ENCODE measurements at regions not wholly inside any gene's neighbourhood (a gene's known extent, or its start where the extent isn't known, plus 50 kb on each side); places are given as distances from the start of the nearest gene placed in this dataset.

DNA sequence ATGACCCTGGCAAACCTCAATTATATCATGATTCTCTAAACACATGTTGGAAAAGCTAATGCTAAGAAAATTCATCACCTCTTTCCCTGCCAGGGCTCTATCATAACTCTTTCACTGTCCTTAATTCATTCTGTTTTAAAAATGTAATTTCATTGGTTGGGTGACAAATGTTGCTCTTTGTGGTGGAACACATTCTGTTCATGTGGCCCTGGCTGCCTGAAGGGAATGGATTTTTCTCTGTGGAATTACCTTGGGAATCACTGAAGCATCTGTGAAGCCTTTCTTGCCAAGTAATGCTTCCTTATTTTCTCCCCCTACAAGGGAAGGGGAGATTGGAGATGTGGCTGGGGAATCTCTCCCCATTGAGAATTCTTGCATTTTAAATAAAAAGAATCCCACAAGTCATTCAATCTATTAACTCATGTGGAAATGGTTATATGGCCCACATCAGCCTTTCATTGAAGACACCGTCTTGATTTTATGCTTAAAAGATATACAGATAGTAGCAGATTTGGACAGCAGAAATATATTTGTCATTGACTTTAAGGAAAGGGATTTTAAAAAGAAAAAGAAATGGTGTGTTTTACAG, 201.8 kb upstream of the NMUR2 start:
- Histone ChIP-seq H3K36me3 (no peaks in the 10 kb centered on the region), H3K4me2 (no peak overlapping the region), H3K4me1 (peaks cover 9% of the 10 kb centered on the region), H3K9me3 (no peaks in the 10 kb centered on the region), H4K20me1 (no peaks in the 10 kb centered on the region), H3K9ac (no peak overlapping the region), H3K27me3 (no peaks in the 10 kb centered on the region), H3K27ac (no peak overlapping the region), H3K4me3 (no peak overlapping the region)
- no peak for TF ChIP-seq Cebpa-rat (IDR thresholded peaks at IDR 0.05)

DNA sequence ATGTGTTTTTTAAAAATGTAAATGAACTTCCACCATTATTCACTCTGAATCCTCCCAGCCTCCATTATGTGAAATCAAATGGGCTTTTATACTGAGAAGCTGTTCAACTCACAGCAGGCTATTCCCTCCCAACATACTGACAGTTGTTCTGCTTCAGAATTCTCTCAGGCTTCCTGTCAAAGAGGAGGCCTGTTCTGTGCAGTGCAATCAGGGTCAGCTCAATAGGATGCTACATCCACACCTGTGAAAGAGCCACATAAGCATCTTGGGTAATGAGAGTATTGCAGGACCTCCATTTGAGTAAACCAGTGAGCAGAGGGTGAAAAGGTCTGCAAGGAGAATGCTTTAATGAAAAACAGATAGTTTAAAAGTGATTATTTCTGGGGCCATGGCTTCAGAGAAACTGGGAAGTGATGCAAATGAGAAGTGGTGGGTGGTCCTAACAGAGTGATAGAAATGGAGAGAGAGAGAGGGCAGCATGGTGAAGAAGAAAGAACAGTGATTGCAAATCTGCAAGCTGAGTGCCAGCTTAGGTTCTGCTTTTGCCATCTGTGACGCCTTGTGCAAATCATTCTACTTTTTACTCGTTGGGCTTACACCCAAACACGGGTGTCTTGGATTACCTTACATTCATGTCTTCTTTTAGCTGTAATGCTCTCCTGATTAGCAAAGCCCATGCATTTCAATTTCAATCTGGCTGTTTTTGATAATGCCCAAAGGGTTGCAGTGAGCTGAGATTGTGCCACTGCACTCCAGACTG, 202.5 kb upstream of the NMUR2 start:
- Histone ChIP-seq H3K4me2 (no peak overlapping the region), H3K36me3 (no peaks in the 10 kb centered on the region), H3K27ac (no peak overlapping the region), H3K9me3 (no peaks in the 10 kb centered on the region), H3K27me3 (no peaks in the 10 kb centered on the region), H4K20me1 (no peaks in the 10 kb centered on the region), H3K4me3 (no peak overlapping the region), H3K4me1 (peaks cover 2% of the 10 kb centered on the region), H3K9ac (no peak overlapping the region)
- no peak for TF ChIP-seq Cebpa-rat (IDR thresholded peaks at IDR 0.05)

- no peak overlapping the region for H3K4me3 ChIP-seq
- H3K36me3 ChIP-seq, result no peaks in the 10 kb centered on the region
- H4K20me1 ChIP-seq, result no peaks in the 10 kb centered on the region
- H3K4me1 ChIP-seq, result no peaks in the 10 kb centered on the region
- H3K9ac ChIP-seq, result no peak overlapping the region
- H3K4me2 ChIP-seq, result no peak overlapping the region
- H3K27me3 ChIP-seq, result no peaks in the 10 kb centered on the region
- no peak for TF ChIP-seq Cebpa-rat (IDR thresholded peaks at IDR 0.05)
- no peaks in the 10 kb centered on the region for H3K9me3 ChIP-seq
- H3K27ac ChIP-seq, result no peak overlapping the region
Observed at GRCh38 chr5:152608458-152608857, 203.4 kb upstream of the NMUR2 start.

DNA sequence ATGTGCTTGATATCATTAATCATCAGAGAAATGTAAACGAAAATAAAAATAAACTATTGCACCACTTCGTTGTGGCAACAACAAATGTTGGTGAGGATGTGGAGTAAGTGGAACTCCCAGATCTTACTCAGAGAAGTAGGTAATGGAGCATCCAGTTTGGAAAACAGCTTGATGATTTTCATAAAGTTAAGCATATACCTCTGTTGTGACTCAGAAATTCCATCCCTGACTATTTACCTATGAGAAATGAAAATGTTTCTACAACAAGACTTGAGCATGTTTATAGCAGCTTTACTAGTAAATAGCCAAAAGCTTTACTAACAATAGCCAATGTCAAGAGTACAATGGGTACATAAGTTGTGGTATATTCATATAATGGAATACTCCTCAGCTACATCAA, 214.7 kb upstream of the NMUR2 start:
- no peak overlapping the region for H3K9ac ChIP-seq
- H3K4me3 ChIP-seq, result no peak overlapping the region
- H3K4me2 ChIP-seq, result no peak overlapping the region
- H3K27ac ChIP-seq, result no peak overlapping the region
- no peaks in the 10 kb centered on the region for H3K27me3 ChIP-seq
- H3K4me1 ChIP-seq, result peaks cover 7% of the 10 kb centered on the region
- no peaks in the 10 kb centered on the region for H3K9me3 ChIP-seq
- TF ChIP-seq Cebpa-rat (IDR thresholded peaks at IDR 0.05), result no peak
- no peaks in the 10 kb centered on the region for H3K36me3 ChIP-seq
- H4K20me1 ChIP-seq, result no peaks in the 10 kb centered on the region

- H4K20me1 ChIP-seq, result no peaks in the 10 kb centered on the region
- H3K36me3 ChIP-seq, result no peaks in the 10 kb centered on the region
- H3K9ac ChIP-seq, result no peak overlapping the region
- peak overlapping the region; percentile 17; the same call in 1 of the 2 replicates for H3K4me2 ChIP-seq
- H3K27ac ChIP-seq, result no peak overlapping the region
- TF ChIP-seq Cebpa-rat (IDR thresholded peaks at IDR 0.05), result no peak
- H3K4me3 ChIP-seq, result no peak overlapping the region
- no peaks in the 10 kb centered on the region for H3K9me3 ChIP-seq
- H3K4me1 ChIP-seq, result peaks cover 7% of the 10 kb centered on the region
- H3K27me3 ChIP-seq, result no peaks in the 10 kb centered on the region
Observed at GRCh38 chr5:152622628-152623027, 217.5 kb upstream of the NMUR2 start.

DNA sequence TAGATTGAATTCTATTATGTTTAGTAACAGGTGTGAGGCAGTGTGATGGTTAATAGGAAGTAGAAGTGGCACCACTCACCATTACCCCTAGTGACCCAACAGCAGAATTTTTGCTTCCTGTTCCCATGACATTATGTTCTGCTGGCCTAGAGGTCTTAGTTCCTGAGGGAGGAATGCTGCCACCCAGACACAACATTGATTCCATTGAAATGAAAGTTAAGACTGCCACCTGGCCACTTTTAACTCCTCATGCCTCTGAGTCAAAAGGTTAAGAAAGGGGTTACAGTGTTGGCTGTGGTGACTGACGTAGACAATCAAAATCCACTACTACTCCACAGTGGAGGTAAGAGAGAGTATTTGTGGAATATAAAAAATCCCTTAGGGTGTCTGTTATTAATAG, 218.9 kb upstream of the NMUR2 start:
- H3K27ac ChIP-seq, result no peak overlapping the region
- no peaks in the 10 kb centered on the region for H3K9me3 ChIP-seq
- H3K4me3 ChIP-seq, result no peak overlapping the region
- H3K4me2 ChIP-seq, result no peak overlapping the region
- TF ChIP-seq Cebpa-rat (IDR thresholded peaks at IDR 0.05), result no peak
- H3K4me1 ChIP-seq, result peaks cover 7% of the 10 kb centered on the region
- no peaks in the 10 kb centered on the region for H3K36me3 ChIP-seq
- H4K20me1 ChIP-seq, result no peaks in the 10 kb centered on the region
- no peak overlapping the region for H3K9ac ChIP-seq
- no peaks in the 10 kb centered on the region for H3K27me3 ChIP-seq

GRCh38 chr5:152625696-152626095, 220.6 kb upstream of the NMUR2 start:
- Histone ChIP-seq H3K9ac (no peak overlapping the region), H3K4me2 (no peak overlapping the region), H3K4me1 (peaks cover 7% of the 10 kb centered on the region), H4K20me1 (no peaks in the 10 kb centered on the region), H3K27ac (no peak overlapping the region), H3K4me3 (no peak overlapping the region), H3K36me3 (no peaks in the 10 kb centered on the region), H3K27me3 (no peaks in the 10 kb centered on the region), H3K9me3 (no peaks in the 10 kb centered on the region)
- TF ChIP-seq Cebpa-rat (IDR thresholded peaks at IDR 0.05), result no peak

GRCh38 chr5:152631221-152631620, 226.1 kb upstream of the NMUR2 start:
- Histone ChIP-seq H3K9me3 (no peaks in the 10 kb centered on the region), H3K27me3 (no peaks in the 10 kb centered on the region), H3K4me3 (no peak overlapping the region), H3K4me2 (0 out of 2 replicates have a peak overlapping the region, but pooled peaks have one; percentile 2), H3K36me3 (no peaks in the 10 kb centered on the region), H3K27ac (no peak overlapping the region), H4K20me1 (no peaks in the 10 kb centered on the region), H3K9ac (no peak overlapping the region), H3K4me1 (peaks cover 24% of the 10 kb centered on the region)
- no peak for TF ChIP-seq Cebpa-rat (IDR thresholded peaks at IDR 0.05)

- H3K9me3 ChIP-seq, result no peaks in the 10 kb centered on the region
- H4K20me1 ChIP-seq, result no peaks in the 10 kb centered on the region
- no peaks in the 10 kb centered on the region for H3K27me3 ChIP-seq
- TF ChIP-seq Cebpa-rat (IDR thresholded peaks at IDR 0.05), result no peak
- H3K4me3 ChIP-seq, result no peak overlapping the region
- no peaks in the 10 kb centered on the region for H3K36me3 ChIP-seq
- peaks cover 24% of the 10 kb centered on the region for H3K4me1 ChIP-seq
- H3K27ac ChIP-seq, result no peak overlapping the region
- no peak overlapping the region for H3K9ac ChIP-seq
- H3K4me2 ChIP-seq, result no peak overlapping the region
Observed at GRCh38 chr5:152632360-152632759, 227.3 kb upstream of the NMUR2 start.

DNA sequence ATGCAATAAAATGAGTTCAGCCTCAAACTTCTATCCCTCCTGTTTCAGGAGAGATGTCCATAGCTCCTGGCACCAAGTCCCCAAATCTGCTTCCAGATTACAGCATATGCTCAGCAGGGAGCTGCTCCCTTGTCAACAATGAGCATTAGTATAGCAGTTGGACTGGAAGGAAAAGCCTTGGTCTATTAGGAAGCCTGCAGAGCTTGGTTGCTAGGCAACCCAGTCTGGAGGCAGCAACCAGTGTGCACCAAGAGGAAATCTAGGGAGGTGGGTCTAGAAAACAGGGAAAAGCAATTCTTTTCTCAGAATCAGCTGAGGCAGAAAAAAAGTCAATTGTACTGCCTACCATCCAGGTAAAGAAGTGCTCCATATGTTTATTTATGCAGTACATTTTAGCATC, 229.5 kb upstream of the NMUR2 start:
- Histone ChIP-seq H3K4me3 (no peak overlapping the region), H4K20me1 (no peaks in the 10 kb centered on the region), H3K4me1 (peaks cover 24% of the 10 kb centered on the region), H3K27me3 (no peaks in the 10 kb centered on the region), H3K36me3 (no peaks in the 10 kb centered on the region), H3K9me3 (no peaks in the 10 kb centered on the region), H3K9ac (no peak overlapping the region), H3K4me2 (peak overlapping the region; percentile 18; the same call in 1 of the 2 replicates), H3K27ac (no peak overlapping the region)
- TF ChIP-seq Cebpa-rat (IDR thresholded peaks at IDR 0.05), result no peak
